NT2/D1 (cell line): ENCODE measurements at regions not wholly inside any gene's neighbourhood (a gene's known extent, or its start where the extent isn't known, plus 50 kb on each side); places are given as distances from the start of the nearest gene placed in this dataset.

Experiments
- DNase-seq: peaks from one replicate; pipeline ENCODE4 v3.0.0-alpha.2; 2011; ENCODE audit warnings: low read depth, low spot score
- H3K27me3 ChIP-seq: 2 replicates; pipeline ENCODE4 v1.6.0; 2011; ENCODE audit warnings: mild to moderate bottlenecking; ENCODE audit not compliant: insufficient read length, insufficient read depth
- H3K36me3 ChIP-seq: 2 replicates; pipeline ENCODE4 v1.6.1; 2011; ENCODE audit warnings: mild to moderate bottlenecking, low read length, mixed read lengths; ENCODE audit not compliant: insufficient read depth, insufficient read length
- H3K4me1 ChIP-seq: 2 replicates; pipeline ENCODE4 v1.5.1; 2011; ENCODE audit not compliant: insufficient read depth, insufficient read length
- H3K4me3 ChIP-seq: 2 replicates; pipeline ENCODE4 v1.5.1; 2011; ENCODE audit warnings: low read depth; ENCODE audit not compliant: insufficient read length
- H3K9ac ChIP-seq: 2 replicates; pipeline ENCODE4 v1.6.0; 2011; ENCODE audit warnings: low read depth; ENCODE audit not compliant: insufficient read length
- H3K9me3 ChIP-seq: 2 replicates; pipeline ENCODE4 v1.5.1; 2011; ENCODE audit warnings: mild to moderate bottlenecking, low read length; ENCODE audit not compliant: insufficient read depth
- SUZ12 ChIP-seq: IDR thresholded peaks from 2 replicates; pipeline ENCODE4 v1.6.1; 2011; ENCODE audit not compliant: insufficient read length, insufficient read depth; ENCODE audit errors: extremely low read depth
- YY1 ChIP-seq: IDR thresholded peaks from 2 replicates; pipeline ENCODE4 v1.6.1; 2011; ENCODE audit not compliant: insufficient read length, insufficient read depth
- ZNF274 ChIP-seq: IDR thresholded peaks from 2 replicates; pipeline ENCODE4 v1.6.1; 2011; ENCODE audit warnings: mild to moderate bottlenecking, low read depth, low read length

DNA sequence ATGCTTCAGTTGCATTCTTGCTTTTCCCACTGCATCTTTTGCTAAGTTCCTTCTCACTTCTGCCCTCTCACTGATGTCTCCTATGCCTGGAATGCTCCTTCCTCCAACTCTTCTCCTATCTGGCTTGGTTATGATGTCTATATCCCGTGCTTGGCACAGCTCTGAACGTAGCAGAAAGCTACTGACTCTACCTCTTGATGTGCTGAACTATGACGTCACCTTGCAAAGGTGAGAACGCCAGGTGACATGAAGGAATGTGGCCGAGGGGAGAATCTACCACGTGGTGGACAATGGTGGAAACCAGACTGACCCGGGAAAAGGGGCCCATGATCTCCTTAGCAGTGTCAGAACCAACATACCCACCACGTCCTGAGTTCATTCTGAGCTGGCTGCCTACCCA, 209.7 kb downstream of the SH3BP4 start:
- no peak for DNase-seq
- no peaks in the 10 kb centered on the region for H3K36me3 ChIP-seq

DNA sequence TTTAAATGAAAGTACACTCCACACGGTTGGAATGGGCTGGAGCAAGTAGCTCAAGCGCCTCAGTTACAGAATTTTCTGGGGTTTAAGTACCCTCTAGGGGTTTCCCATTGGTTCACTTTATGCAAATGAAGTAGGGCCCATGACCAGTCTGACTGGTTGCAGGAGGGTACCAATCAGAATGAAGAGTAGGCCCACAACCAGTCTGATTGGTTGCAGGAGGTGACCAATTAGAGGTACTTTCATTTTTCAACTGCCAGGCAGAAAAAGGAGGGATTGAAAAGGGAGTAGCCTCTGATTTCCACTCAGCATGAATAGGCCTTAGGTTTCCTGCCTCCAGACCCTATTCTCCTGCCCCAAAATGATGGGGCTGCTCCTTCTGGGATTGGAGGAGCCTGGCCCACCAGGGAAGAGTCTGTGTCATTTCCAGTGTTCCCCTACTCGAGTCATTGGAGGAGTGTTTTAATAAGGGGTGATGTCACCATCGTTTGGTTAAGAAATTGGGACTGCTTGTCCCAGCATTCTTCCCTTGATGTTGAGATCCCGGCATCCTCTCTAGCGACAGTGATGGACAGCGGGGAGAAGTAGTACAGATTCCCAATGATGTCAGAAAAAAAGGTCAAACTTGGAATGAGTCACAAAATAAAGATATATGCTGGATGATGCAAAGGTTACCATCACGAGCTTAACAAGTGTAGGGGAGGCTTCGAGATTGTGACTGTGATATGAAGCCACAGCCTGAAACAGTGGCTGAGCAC, 210.4 kb downstream of the SH3BP4 start:
- Histone ChIP-seq H3K36me3 (no peaks in the 10 kb centered on the region), H3K9me3 (peaks cover 6% of the 10 kb centered on the region; the same call in 1 of the 2 replicates), H3K4me1 (peaks cover 2% of the 10 kb centered on the region), H3K9ac (no peak overlapping the region), H3K27me3 (peaks cover 4% of the 10 kb centered on the region), H3K4me3 (no peak overlapping the region)
- DNase-seq, result no peak
- TF ChIP-seq YY1, result no peak
- no peak for TF ChIP-seq ZNF274
- TF ChIP-seq SUZ12, result no peak

More for the DNA sequence above, 209.7 kb downstream of the SH3BP4 start:
- Histone ChIP-seq H3K4me1 (peaks cover 2% of the 10 kb centered on the region), H3K27me3 (peaks cover 4% of the 10 kb centered on the region), H3K4me3 (no peak overlapping the region), H3K9me3 (peaks cover 6% of the 10 kb centered on the region; the same call in 1 of the 2 replicates), H3K9ac (no peak overlapping the region)
- no peak for TF ChIP-seq YY1
- TF ChIP-seq ZNF274, result no peak
- no peak for TF ChIP-seq SUZ12

DNA sequence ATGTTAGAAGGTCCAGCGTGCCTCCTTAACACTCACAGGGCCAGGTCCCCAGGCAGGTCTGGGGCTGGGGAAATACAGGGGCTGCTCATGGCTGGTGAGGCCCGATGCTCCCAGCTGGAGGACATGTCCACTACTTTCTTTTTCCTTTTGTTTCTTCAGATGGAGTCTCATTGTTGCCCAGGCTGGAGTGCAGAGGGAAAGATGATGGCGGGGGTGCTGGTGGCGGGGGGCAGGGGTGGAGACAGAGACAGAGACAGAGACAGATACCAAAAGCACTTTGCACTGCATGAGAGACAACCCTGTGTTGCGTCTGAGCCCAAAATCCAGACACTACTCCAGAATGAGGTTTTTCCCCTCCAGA, 211.0 kb downstream of the SH3BP4 start:
- H3K27me3 ChIP-seq, result peaks cover 4% of the 10 kb centered on the region
- H3K9ac ChIP-seq, result no peak overlapping the region
- peaks cover 6% of the 10 kb centered on the region; the same call in 1 of the 2 replicates for H3K9me3 ChIP-seq
- no peak overlapping the region for H3K4me3 ChIP-seq
- no peak for DNase-seq
- H3K36me3 ChIP-seq, result no peaks in the 10 kb centered on the region
- H3K4me1 ChIP-seq, result peaks cover 2% of the 10 kb centered on the region
- no peak for TF ChIP-seq YY1
- no peak for TF ChIP-seq ZNF274
- no peak for TF ChIP-seq SUZ12

DNA sequence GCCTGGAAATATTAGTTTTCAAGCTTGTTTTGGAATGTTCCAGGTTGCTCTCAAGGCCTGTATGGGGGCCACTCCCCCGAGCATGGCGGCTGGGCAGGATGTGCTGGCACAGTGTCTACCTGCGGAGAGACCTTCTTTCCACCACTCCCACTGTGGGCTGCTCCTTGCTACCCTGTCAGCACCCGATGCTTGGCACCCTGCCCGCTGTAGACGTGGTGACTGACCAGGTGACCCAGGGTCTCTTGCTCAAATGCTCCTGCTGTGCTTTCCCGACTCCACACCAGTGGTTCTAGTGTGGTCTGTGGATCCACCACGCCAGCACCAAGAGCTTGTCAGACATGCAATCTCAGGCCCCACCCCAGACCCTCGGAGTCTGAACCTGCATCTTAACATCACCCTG, 213.3 kb downstream of the SH3BP4 start:
- peaks cover 8% of the 10 kb centered on the region for H3K4me1 ChIP-seq
- no peak overlapping the region for H3K9ac ChIP-seq
- no peaks in the 10 kb centered on the region for H3K36me3 ChIP-seq
- H3K4me3 ChIP-seq, result no peak overlapping the region
- H3K27me3 ChIP-seq, result peaks cover 8% of the 10 kb centered on the region
- H3K9me3 ChIP-seq, result no peaks in the 10 kb centered on the region
- no peak for TF ChIP-seq ZNF274
- no peak for TF ChIP-seq YY1
- TF ChIP-seq SUZ12, result no peak
- DNase-seq, result no peak

DNA sequence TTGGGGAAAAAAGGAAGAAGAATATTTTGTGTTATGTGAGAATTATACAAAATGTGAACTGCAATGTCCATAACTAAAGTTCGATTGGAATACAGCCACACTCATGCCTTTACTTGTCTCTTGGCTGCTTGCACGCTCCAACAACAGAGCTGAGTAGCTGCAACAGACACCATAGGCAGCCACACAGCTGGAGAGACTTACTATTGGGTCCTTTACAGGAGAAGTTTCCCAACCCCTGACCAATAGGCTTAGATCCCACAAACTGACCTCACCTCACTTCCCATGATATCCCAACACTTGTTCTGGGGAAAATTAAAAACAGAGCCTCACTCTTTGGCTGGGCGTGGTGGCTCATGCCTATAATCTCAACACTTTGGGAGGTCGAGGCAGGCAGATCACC, 213.8 kb downstream of the SH3BP4 start:
- TF ChIP-seq YY1, result no peak
- no peak for TF ChIP-seq ZNF274
- TF ChIP-seq SUZ12, result no peak
- no peak overlapping the region for H3K9ac ChIP-seq
- H3K36me3 ChIP-seq, result no peaks in the 10 kb centered on the region
- peaks cover 8% of the 10 kb centered on the region for H3K27me3 ChIP-seq
- no peak overlapping the region for H3K4me3 ChIP-seq
- H3K9me3 ChIP-seq, result no peaks in the 10 kb centered on the region
- DNase-seq, result no peak
- peaks cover 8% of the 10 kb centered on the region for H3K4me1 ChIP-seq

DNA sequence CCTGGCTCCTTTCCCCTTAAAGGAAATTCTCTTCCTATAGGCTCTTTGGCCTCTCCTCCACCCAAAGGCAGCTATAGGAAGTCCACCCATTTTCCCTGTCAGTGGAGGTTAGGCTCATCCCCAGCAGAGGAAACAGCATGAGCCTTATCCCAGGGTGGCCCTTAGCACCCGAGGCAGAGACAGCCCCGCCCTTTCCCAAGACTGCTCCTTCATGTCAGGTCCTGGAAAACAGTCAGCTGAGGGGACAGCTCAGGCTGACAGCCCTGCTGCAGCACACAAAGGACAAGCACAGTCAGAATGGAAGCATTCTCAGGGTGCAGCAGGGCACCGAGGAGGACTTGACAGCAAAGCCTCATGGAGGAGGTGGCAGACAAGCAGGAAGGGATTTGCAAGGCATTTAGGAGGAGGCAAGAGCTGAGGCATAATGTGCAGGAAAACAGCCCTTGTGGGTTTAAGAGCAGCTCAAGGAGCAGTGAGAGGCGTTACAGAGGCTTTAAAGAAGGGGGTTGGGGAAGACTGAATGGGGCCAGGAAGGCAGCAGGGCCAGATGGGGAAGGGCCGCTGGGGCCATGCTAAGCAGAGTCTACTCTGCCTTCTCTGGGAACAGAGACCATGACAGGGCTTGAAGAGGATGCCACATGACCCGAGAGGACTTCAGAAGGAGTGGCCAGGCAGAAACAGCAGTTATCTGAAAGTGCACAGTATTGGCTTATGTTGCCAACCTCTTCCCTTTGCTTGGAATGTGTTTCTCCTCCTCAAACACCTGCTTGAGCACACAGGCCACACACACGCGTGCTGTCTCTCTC, 216.6 kb downstream of the SH3BP4 start:
- Histone ChIP-seq H3K4me3 (no peak overlapping the region), H3K4me1 (peaks cover 8% of the 10 kb centered on the region), H3K36me3 (no peaks in the 10 kb centered on the region), H3K27me3 (peaks cover 10% of the 10 kb centered on the region), H3K9me3 (no peaks in the 10 kb centered on the region), H3K9ac (no peak overlapping the region)
- no peak for DNase-seq
- no peak for TF ChIP-seq ZNF274
- TF ChIP-seq SUZ12, result no peak
- TF ChIP-seq YY1, result no peak

DNA sequence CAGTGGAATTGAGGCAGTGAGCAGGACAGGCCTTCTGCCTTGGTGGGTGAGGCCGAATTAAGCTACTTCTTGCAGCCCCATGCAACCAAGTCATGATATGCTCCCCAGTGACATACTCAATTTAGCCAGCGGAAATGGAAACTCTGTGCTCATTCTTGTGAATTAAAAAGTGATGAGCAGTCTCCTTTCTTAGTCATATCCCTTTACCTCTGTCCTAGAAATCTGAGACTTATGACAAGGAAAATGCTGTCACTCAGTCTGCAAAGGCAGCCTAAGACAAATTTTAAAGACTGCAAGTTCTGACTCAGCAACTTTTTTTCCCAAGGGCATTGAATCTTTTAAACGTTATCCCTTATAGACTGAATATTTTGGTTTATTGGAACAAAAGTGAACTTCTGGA, 218.2 kb downstream of the SH3BP4 start:
- Histone ChIP-seq H3K9ac (no peak overlapping the region), H3K27me3 (peaks cover 9% of the 10 kb centered on the region), H3K36me3 (no peaks in the 10 kb centered on the region), H3K4me1 (peaks cover 8% of the 10 kb centered on the region), H3K4me3 (no peak overlapping the region), H3K9me3 (no peaks in the 10 kb centered on the region)
- DNase-seq, result no peak
- TF ChIP-seq SUZ12, result no peak
- no peak for TF ChIP-seq YY1
- TF ChIP-seq ZNF274, result no peak
